ENCODE measurements at regions not wholly inside any gene's neighbourhood (a gene's known extent, or its start where the extent isn't known, plus 50 kb on each side); places are given as distances from the start of the nearest gene placed in this dataset.
"Not testable (repeated sequence)": the region's sequence is repeated elsewhere in the genome, so short reads cannot be mapped to it uniquely, and the experiment has no call there.

DNA sequence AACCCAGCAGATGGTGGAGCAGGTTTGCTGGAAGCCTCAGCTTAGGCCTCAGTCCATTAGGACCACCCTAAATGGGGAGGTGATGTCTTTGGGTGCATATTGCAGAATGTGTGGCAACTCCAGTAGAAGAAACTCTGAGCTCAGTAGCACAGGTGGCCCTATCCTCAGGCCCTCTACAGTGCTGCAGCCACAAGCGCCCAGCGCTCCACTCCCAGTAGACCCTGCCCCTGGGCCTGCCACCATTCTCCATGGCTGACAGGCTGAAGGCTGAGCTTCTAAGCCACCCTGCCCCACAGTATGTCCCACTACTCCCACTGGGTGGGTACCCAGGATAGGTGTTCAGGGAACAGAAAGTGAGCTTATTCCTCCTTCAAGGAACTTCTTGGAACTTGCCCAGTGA is 162.8 kb upstream of the MAMLD1 start:
- H3K9me3 Mint-ChIP-seq: no peaks in the 10 kb centered on the region
- H3K27ac Mint-ChIP-seq: no peak overlapping the region
- no peaks in the 10 kb centered on the region for H3K36me3 Mint-ChIP-seq
- H3K4me1 Mint-ChIP-seq: no peaks in the 10 kb centered on the region
- H3K4me3 Mint-ChIP-seq: no peak overlapping the region
- no peaks in the 10 kb centered on the region for H3K27me3 Mint-ChIP-seq

DNA sequence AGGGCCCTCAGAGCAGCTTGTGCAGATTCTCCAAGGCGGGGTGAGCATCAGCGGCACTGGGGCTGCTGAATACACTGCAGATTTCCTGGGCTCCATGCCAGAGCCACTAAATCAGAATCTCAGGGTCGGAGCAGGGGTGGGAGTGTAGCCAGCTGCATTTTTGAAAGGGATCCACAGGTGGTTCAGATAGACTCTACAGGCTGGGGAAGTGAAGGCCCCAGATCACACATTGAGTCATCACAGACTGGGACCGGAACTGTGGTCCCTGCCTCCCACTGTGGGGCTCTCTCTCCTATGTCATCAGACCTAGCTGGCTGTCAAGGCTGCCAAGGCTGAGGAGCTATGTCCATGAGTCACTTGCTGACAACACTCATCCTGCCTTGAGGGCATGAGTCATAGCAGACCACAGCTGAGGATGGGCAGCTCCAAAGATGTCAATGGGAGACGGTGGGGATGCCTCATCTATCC is 162.3 kb upstream of the MAMLD1 start:
- Mint-ChIP-seq H3K4me3 (no peak overlapping the region), H3K4me1 (no peaks in the 10 kb centered on the region), H3K27ac (no peak overlapping the region), H3K36me3 (no peaks in the 10 kb centered on the region), H3K27me3 (no peaks in the 10 kb centered on the region), H3K9me3 (no peaks in the 10 kb centered on the region)

GRCh38 chrX:150201391-150201790 is 161.7 kb upstream of the MAMLD1 start:
- Mint-ChIP-seq H3K27me3 (no peaks in the 10 kb centered on the region), H3K27ac (no peak overlapping the region), H3K4me3 (no peak overlapping the region), H3K9me3 (no peaks in the 10 kb centered on the region), H3K4me1 (no peaks in the 10 kb centered on the region), H3K36me3 (no peaks in the 10 kb centered on the region)

DNA sequence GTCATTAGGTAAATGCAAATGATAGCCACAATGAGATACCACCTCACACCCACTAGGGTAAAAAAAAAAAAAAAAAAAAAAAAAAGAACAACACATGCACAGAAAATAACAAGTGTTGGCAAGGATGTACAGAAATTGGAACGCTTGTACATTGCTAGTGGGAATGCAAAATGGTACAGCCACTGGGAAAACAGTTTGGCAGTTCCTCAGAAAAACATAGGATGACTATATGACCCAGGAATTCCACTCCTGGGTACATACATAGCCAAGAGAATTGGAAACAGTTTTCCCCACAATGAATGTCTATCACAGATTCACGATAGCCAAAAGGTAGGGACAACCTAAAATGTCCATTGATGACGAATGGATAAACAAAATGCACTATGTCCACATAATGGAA is 161.3 kb upstream of the MAMLD1 start:
- Mint-ChIP-seq H3K4me3 (no peak overlapping the region), H3K27ac (no peak overlapping the region), H3K4me1 (no peaks in the 10 kb centered on the region), H3K27me3 (no peaks in the 10 kb centered on the region), H3K36me3 (no peaks in the 10 kb centered on the region), H3K9me3 (no peaks in the 10 kb centered on the region)

GRCh38 chrX:150202641-150203247 is 160.4 kb upstream of the MAMLD1 start:
- no peaks in the 10 kb centered on the region for H3K4me1 Mint-ChIP-seq
- peak overlapping the region; percentile 26 for H3K27ac Mint-ChIP-seq
- no peak overlapping the region for H3K4me3 Mint-ChIP-seq
- no peaks in the 10 kb centered on the region for H3K36me3 Mint-ChIP-seq
- H3K27me3 Mint-ChIP-seq: no peaks in the 10 kb centered on the region
- no peaks in the 10 kb centered on the region for H3K9me3 Mint-ChIP-seq

DNA sequence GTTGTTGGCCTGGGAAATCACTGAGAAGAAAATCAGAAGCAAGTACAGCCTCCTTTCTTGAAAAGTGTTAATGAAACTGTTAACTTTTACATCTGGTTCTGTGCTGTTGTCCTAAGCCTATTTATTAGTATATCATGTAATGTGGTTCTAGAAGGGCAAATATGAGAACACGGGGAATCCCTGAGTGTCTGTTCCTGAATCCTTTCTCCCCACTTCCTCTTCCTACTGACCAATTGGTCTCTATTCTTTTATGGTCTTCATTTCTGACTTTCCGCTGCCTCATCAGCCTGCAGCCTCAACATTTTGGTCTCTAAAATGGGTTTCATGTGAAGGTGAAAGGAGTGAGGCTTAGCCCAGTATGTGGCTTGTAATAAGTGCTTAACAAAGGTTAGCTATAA is 159.9 kb upstream of the MAMLD1 start:
- H3K27ac Mint-ChIP-seq: no peak overlapping the region
- no peaks in the 10 kb centered on the region for H3K27me3 Mint-ChIP-seq
- H3K36me3 Mint-ChIP-seq: no peaks in the 10 kb centered on the region
- H3K4me3 Mint-ChIP-seq: no peak overlapping the region
- no peaks in the 10 kb centered on the region for H3K9me3 Mint-ChIP-seq
- no peaks in the 10 kb centered on the region for H3K4me1 Mint-ChIP-seq

GRCh38 chrX:150205011-150205410 is 158.1 kb upstream of the MAMLD1 start:
- no peaks in the 10 kb centered on the region for H3K36me3 Mint-ChIP-seq
- H3K4me1 Mint-ChIP-seq: no peaks in the 10 kb centered on the region
- H3K27ac Mint-ChIP-seq: no peak overlapping the region
- H3K27me3 Mint-ChIP-seq: no peaks in the 10 kb centered on the region
- H3K4me3 Mint-ChIP-seq: no peak overlapping the region
- H3K9me3 Mint-ChIP-seq: no peaks in the 10 kb centered on the region

DNA sequence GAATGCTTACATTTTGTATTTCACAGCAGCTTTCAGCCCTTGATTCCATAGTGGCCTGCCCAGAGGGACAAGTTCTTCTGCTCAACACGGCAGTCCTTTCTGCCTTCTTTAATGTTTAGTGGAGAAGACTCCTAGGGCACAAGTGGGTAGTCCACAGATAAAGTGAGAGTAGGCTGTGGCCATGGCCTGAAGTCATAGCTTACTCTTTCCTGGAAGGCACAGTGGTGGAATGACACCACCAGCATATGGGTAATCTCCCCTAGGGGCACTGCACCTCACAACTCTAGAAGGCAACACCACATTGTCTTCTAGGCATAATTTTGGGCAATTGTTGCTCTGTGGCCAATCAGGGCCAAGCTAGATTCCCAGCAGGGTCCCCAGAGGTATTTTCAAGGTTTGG is 155.4 kb upstream of the MAMLD1 start:
- Mint-ChIP-seq H3K27me3 (no peaks in the 10 kb centered on the region), H3K27ac (no peak overlapping the region), H3K4me3 (no peak overlapping the region), H3K36me3 (no peaks in the 10 kb centered on the region), H3K4me1 (no peaks in the 10 kb centered on the region), H3K9me3 (no peaks in the 10 kb centered on the region)

- H3K4me3 Mint-ChIP-seq: no peak overlapping the region
- no peaks in the 10 kb centered on the region for H3K4me1 Mint-ChIP-seq
- no peaks in the 10 kb centered on the region for H3K9me3 Mint-ChIP-seq
- no peak overlapping the region for H3K27ac Mint-ChIP-seq
- no peaks in the 10 kb centered on the region for H3K36me3 Mint-ChIP-seq
- H3K27me3 Mint-ChIP-seq: no peaks in the 10 kb centered on the region
These were observed 151.1 kb upstream of the MAMLD1 start for GRCh38 chrX:150211988-150212387.

DNA sequence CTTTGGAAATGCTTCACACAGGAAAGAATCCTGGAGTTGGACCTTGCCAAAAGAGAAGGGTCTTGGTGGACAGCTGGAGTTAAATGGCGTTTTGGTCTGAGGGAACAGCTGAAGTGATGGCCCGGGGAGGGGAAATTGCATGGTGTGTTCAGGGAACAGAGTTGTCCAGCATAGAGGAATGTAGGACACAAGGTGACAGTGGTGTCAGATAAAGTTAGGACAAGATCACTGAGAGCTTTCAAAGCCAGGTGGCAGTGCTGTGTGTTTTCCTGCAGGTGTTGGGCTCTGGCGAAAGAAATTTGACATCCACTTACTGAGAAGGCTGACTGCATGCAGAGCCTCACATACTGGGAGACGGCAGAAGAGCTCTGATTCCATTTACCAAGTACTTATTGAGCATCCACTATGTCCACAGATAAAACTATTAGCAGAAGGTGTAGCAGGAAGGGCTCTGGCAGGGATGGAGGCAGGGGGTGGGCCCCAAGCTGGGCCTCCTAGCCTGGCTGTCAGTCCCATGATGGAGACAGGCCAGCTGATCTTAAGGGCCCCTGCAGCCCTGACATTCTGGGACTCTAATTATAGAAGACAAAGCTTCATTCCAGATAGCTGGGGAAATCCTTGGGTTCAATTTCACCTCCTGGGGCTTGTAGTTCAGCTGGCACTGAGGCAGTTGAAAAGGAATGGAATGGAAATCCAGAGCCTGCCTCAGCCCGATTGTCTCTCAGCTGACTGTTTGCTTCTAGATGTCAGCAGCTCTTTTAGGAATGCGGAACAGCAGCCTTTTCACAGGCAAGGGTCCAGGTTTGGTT is 150.2 kb upstream of the MAMLD1 start:
- Mint-ChIP-seq H3K4me1 (no peaks in the 10 kb centered on the region), H3K27me3 (no peaks in the 10 kb centered on the region), H3K9me3 (no peaks in the 10 kb centered on the region), H3K36me3 (no peaks in the 10 kb centered on the region), H3K4me3 (no peak overlapping the region), H3K27ac (no peak overlapping the region)

- Mint-ChIP-seq H3K4me3 (no peak overlapping the region), H3K27ac (no peak overlapping the region), H3K4me1 (no peaks in the 10 kb centered on the region), H3K9me3 (no peaks in the 10 kb centered on the region), H3K36me3 (no peaks in the 10 kb centered on the region), H3K27me3 (no peaks in the 10 kb centered on the region)
These were observed 149.6 kb upstream of the MAMLD1 start for GRCh38 chrX:150213481-150214030.

- not testable (repeated sequence) for H3K9me3 Mint-ChIP-seq, H3K36me3 Mint-ChIP-seq, H3K4me3 Mint-ChIP-seq, H3K4me1 Mint-ChIP-seq, H3K27ac Mint-ChIP-seq, H3K27me3 Mint-ChIP-seq
These were observed 147.1 kb upstream of the MAMLD1 start for GRCh38 chrX:150216000-150216399.

- H3K4me3 Mint-ChIP-seq: no peak overlapping the region
- H3K27ac Mint-ChIP-seq: no peak overlapping the region
- no peaks in the 10 kb centered on the region for H3K27me3 Mint-ChIP-seq
- no peaks in the 10 kb centered on the region for H3K4me1 Mint-ChIP-seq
- H3K9me3 Mint-ChIP-seq: no peaks in the 10 kb centered on the region
- no peaks in the 10 kb centered on the region for H3K36me3 Mint-ChIP-seq
These were observed 146.4 kb upstream of the MAMLD1 start for GRCh38 chrX:150216716-150217115.

DNA sequence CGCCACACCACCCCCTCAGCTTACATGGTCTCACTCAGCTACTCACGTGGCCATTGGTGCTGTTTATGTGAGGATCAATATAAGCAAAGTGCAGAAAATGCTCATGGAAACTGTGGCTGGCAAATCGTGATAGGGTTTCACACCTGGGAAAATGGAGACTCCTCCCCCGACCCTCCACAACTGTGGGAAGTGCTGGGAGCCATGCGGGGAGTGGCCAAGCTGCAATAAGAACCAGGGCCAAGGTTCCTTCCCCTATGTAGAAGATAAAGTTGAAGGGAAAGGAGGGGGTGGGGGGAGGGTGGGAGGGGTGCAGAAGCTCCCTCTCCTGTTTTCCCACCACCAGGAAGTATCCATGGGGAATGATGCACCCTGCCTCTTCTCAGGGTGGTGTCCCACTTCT is 145.5 kb upstream of the MAMLD1 start:
- Mint-ChIP-seq H3K27me3 (no peaks in the 10 kb centered on the region), H3K36me3 (no peaks in the 10 kb centered on the region), H3K27ac (no peak overlapping the region), H3K4me3 (no peak overlapping the region), H3K9me3 (no peaks in the 10 kb centered on the region), H3K4me1 (no peaks in the 10 kb centered on the region)

DNA sequence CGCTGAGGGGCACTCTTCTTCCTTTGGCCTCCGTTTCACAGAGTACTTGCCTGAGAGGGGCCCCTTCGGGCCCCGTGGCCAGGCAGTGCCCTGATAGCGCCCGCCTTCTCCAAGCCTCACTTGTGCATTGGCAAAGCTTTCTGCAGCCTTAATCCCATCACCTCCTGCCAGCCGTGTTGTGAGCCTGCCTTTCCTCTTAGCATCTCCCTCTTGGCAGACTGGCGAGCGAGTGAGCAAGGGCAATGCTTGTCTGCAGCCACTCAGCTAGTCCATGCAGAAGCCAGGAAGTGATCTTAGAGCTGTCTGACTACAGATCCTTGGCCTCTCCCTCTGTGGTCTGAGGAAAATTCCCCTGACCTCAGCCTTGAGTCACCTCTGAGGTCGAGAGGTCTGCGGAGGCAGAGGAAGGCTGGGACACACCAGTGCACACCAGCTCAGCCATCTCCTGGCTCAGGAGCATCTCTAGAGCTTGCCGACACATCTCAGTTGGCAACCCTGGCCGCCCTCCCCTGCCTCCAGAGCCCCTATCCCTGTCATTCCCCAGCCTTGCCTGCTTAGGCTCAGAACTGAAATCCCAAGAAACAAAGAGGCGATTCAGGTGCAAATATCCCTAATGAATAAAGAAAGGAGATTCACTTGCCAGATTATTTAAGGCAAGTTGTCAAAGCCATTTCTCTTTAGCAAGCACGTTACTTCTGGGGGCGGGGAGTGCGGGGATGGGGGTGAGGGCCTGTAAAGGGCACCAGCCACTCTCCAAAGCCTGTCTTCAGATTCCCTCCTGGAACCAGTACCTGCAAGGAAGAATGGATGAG is 143.5 kb upstream of the MAMLD1 start:
- H3K9me3 Mint-ChIP-seq: no peaks in the 10 kb centered on the region
- H3K27me3 Mint-ChIP-seq: no peaks in the 10 kb centered on the region
- H3K4me3 Mint-ChIP-seq: no peak overlapping the region
- no peaks in the 10 kb centered on the region for H3K36me3 Mint-ChIP-seq
- no peaks in the 10 kb centered on the region for H3K4me1 Mint-ChIP-seq
- no peak overlapping the region for H3K27ac Mint-ChIP-seq

Measured in activated naive CD4-positive, alpha-beta T cell treated with anti-CD3 and anti-CD28 coated beads, Interleukin-2, amount 50 U/mL, for 24 hours (primary cell).